ENCODE measurements at regions not wholly inside any gene's neighbourhood (a gene's known extent, or its start where the extent isn't known, plus 50 kb on each side); places are given as distances from the start of the nearest gene placed in this dataset.
"Not testable (repeated sequence)": the region's sequence is repeated elsewhere in the genome, so short reads cannot be mapped to it uniquely, and the experiment has no call there.

GRCh38 chr6:137395316-137395715, 98.9 kb downstream of the OLIG3 start:
- no peak for DNase-seq

DNA sequence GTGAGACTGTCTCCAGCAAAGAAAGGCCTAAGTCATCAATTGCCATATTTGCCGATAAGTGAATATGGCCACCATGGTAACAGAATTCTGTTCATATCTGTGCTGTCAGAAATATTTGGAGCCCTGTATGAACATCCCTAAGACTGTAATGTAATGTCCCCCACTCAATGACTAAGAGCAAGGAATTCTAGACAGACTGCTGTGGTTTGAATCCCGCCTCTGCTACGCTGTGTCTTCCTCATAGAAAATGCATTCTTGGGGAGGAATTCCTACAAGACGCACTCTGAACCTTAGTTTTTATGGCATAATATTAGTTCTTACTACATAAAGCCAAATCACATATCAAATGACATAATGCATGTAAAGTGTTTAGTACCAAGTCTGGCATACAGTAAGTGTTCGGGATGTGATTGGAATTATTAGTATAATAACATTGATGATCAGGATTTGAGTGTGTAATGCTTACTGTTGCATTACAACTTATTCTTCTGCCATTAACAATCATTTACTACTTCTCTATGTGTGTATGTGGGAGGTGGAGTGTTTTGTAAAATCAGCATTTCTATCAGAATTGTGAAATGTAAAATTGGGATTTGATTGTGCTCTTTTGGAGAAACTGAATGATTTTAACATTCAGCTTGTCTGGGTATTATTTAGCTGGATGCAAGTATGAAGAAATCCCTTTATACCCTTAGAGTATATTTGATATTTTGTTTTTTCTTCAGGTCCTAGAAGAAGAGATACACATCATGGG, 103.0 kb downstream of the OLIG3 start:
- no peak for DNase-seq

DNA sequence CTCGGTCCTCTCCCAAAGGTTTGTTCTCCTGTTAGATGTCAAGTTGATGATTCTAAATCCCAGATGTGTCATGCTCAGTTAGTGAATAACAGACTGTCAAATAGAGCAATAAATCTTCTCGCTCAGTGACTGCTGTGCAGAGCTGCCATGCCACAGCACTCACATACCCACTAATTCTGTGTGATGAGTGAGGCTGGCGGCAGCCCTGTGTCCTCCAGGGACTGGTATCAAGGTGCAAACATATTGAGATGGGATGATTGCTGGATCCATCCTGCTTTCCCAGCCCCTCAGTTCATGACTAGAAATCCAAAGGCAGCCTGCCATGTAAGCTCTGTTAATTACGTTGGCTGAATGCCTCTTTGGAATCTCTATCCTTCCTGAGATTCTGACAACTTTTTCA, 103.9 kb downstream of the OLIG3 start:
- no peak for DNase-seq

- peak; percentile 92 for DNase-seq
Observed at GRCh38 chr6:137389150-137389704, 105.0 kb downstream of the OLIG3 start.

DNA sequence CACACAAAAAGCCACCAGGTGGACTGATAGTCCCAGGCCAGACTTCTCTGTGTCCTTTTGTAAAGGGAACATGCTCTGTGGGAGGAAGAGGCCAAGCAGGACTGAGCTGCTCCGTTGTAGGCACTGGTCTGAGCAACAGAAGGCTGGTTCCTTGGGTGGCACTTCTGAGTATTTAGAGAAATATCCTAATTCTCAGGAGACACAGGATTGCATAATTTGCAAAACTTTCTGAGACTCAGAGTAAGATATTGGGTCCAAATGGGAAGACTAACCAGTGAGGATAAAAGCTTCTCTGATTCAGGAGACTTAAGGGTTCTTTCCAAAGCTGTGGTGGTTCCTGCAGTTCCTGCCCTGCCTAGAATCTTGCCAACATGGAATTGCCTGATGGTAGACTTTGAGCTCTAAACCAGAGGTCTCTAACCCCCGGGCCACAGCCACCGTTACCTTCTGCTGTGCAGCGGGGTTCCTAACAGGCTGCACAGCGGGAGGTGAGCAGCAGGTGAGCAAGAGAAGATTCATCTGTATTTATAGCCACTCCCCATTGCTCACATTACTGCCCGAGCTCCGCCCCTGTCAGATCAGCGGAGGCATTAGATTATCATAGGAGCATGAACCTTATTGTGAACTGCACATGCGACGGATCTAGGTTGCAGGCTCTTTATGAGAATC, 107.0 kb downstream of the OLIG3 start:
- DNase-seq, result peak; percentile 21

DNA sequence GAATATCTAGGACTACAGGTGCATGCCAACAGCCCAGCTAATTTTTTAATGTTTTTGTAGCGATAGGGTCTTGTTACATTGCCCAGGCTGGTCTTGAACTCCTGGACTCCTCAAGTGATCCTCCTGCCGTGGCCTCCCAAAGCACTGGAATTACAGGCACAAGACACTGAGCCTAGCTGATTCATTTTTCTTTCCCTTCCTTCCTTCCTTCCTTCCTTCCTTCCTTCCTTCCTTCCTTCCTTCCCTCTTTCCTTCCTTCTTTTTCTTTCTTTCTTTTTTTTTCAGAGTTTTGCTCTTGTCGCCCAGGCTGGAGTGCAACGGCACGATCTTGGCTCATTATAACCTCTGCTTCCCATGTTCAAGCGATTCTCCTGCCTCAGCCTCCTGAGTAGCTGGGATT, 110.9 kb downstream of the OLIG3 start:
- not testable (repeated sequence) for DNase-seq

DNA sequence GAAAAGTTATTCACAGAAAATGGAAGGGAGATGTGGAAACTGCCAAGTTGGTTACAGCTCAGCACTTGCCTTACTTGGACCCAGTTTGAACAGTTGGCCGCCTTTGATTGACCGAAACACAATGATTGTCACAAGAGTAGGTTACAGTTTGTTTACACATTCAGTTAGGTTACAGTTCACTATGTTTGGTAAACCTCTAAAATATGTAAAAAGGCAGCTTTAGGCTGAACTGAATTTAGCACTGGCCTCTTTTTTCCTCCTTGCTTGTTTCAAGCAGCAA, 116.2 kb downstream of the OLIG3 start:
- DNase-seq, result no peak

DNA sequence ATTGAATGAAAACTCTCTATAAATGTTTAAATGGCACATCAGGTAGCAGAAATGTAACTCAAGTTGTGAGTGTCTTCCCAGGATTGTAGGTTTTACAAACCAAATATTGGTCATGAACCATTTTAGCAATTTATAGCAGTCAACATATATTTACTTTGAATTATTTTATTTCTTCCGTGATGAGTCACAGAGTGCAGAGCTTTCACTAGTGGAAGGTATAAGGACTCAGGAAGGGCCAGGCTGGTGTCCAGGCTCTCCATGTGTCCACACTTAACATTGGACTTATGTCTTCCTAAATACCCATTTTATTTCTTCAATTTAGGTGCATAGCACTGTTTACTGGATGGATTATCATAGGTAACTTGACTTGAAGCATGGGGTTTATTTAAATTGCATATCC, 120.9 kb downstream of the OLIG3 start:
- DNase-seq, result no peak

- DNase-seq, result no peak
Observed at GRCh38 chr6:137372532-137372931, 121.7 kb downstream of the OLIG3 start.

GRCh38 chr6:137371634-137372016, 122.6 kb downstream of the OLIG3 start:
- DNase-seq, result no peak

- DNase-seq, result peak; percentile 56
Observed at GRCh38 chr6:137370871-137371633, 123.1 kb downstream of the OLIG3 start.

DNA sequence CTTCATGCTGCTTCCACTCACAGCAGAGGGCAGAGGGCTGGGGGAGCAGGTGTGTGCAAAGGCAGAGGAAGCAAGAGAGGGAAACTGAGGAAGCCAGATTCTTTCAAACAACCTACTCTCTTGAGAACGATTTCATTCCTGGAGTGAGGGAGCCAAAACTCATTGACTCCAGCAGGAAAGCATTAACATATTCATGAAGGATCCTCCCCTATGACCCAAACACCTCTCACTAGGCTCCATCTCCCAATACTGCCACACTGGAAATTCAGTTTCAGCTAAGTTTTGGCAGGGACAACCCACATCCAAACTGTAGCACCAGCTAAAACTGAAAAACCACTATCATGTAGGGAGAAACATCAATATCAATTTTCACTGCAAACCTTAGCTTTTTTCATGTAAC, 125.1 kb downstream of the OLIG3 start:
- no peak for DNase-seq

DNA sequence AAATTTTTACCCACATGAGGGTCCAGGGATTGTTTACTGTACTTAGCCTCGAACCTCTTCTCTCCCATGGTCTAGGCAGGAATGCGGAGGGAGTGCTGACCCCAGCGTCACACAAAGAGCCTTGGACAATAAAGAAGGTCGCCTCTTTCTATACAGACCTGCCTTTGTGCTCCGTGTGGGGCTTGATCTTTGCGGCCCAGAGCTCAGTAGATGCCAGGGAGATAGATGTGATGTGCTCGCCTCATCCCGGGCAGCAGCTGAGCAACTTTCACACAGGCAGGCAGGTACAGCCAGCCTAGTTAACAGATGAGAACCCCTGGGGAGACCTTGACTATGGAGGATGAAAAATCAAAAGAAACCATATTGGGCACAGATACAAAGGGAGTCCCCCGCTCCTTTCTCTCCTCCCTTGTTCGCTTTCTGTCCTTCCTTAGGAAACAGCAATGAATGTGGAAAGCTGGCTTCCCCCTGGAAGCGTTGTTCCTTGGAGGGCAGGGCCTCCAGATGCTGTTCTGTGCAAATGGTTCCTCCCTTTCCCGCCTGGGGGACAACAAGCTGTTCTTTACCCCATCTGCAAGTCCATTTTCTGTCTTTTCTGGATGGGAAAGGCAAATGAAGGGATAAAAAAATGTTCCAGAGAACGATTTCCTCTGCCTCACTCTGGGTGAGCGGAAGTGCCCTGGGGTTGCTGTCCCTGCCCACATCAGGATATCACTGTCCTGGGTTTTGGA, 128.3 kb downstream of the OLIG3 start:
- no peak for DNase-seq

DNA sequence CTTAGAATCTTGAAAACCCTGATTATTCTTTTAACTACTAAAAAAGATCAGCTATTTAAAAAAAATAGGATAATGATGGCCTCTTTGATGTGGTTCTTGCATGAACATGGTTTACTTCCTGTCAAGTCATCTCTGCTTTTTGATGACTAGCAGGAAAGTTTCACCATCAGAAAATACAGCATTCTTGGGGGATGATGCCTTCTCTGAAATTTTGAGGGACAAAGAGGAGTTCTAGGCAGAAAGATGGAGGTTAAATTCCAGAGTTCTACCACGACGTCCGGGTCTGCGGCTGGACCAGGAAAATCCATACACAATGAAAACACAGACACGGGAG, 130.4 kb downstream of the OLIG3 start:
- peak; percentile 10 for DNase-seq

- no peak for DNase-seq
Observed at GRCh38 chr6:137362878-137363804, 131.1 kb downstream of the OLIG3 start.

GRCh38 chr6:137361701-137362100, 132.5 kb downstream of the OLIG3 start:
- DNase-seq, result peak; percentile 40

- DNase-seq, result no peak
Observed at GRCh38 chr6:137358273-137358672, 135.9 kb downstream of the OLIG3 start.

DNA sequence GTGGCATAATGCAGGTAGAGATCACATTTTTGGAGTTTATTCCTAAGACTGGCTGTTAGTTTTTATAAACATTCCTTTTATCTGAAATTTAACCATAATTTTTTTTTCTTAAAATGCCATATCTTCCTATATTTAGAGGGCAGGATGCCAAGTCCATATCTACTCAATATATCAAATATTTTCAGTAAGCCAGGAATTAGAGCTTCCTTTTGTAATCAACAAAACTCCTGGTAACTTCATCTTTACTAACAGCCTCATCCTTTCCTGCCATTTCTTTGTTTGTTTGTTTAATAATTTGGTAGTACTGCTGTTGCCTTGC, 136.3 kb downstream of the OLIG3 start:
- DNase-seq, result no peak

- no peak for DNase-seq
Observed at GRCh38 chr6:137357263-137357947, 136.8 kb downstream of the OLIG3 start.

DNA sequence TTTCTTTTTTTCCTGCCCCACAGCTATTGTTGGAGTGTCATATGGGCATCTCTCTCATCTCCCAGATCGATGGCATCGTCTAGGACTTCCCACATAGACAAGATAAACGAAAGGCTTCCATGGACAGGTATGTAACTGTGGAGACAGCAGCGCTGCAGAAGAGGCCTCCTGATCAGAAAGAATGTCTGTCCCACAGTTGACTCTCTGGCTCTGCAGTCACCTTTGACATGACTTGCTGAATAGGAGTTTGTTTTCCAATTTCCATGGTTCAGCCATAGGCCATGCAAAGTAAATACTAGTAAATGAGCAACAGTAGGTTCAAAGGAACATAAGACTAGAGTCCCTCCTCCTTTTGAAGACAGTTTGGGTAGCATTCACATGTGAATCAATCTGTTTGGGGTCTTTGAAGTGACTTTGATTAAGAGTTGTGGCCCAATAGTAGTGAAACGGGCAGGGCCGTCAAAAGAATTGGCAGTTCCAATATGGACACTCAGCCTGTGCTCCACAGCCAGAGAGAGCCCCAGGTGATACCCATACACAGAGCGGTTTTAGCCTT, 134.7 kb upstream of the IFNGR1 start:
- no peak for DNase-seq

GRCh38 chr6:137353346-137353745, 134.2 kb upstream of the IFNGR1 start:
- no peak for DNase-seq
